H9 (cell line): ENCODE measurements at regions not wholly inside any gene's neighbourhood (a gene's known extent, or its start where the extent isn't known, plus 50 kb on each side); places are given as distances from the start of the nearest gene placed in this dataset.

ENCODE experiments used
- DNase-seq: peaks from one replicate; pipeline ENCODE4 v3.0.0-alpha.2; 2017
- H2AFZ ChIP-seq: one replicate; pipeline ENCODE4 v1.6.1; 2013; ENCODE audit warnings: mild to moderate bottlenecking, low read length, control low read depth, moderate library complexity
- H2AK5ac ChIP-seq: 2 replicates; pipeline ENCODE4 v1.6.1; 2013; ENCODE audit warnings: low read length, control low read depth, mixed read lengths; ENCODE audit not compliant: insufficient read length
- H2BK120ac ChIP-seq: one replicate; pipeline ENCODE4 v1.6.1; 2013; ENCODE audit warnings: low read depth, mild to moderate bottlenecking, low read length, control low read depth, inconsistent platforms; ENCODE audit not compliant: poor library complexity, severe bottlenecking
- H2BK12ac ChIP-seq: 2 replicates; pipeline ENCODE4 v1.6.1; 2013; ENCODE audit warnings: low read length, control low read depth, mixed read lengths, low read depth; ENCODE audit not compliant: insufficient read length
- H2BK15ac ChIP-seq: 2 replicates; pipeline ENCODE4 v1.6.1; 2013; ENCODE audit warnings: low read depth, low read length, control low read depth
- H2BK20ac ChIP-seq: one replicate; pipeline ENCODE4 v1.6.1; 2013; ENCODE audit warnings: low read depth, mild to moderate bottlenecking, low read length, control low read depth, inconsistent platforms; ENCODE audit not compliant: poor library complexity, severe bottlenecking
- H2BK5ac ChIP-seq: 2 replicates; pipeline ENCODE4 v1.6.1; 2013; ENCODE audit warnings: low read length, control low read depth, mixed read lengths; ENCODE audit not compliant: insufficient read length
- H3K14ac ChIP-seq: 2 replicates; pipeline ENCODE4 v1.6.1; 2013; ENCODE audit warnings: low read length, control low read depth; ENCODE audit not compliant: insufficient read depth
- H3K18ac ChIP-seq: 2 replicates; pipeline ENCODE4 v1.6.1; 2013; ENCODE audit warnings: low read depth, mild to moderate bottlenecking, mixed read lengths, low read length, control low read depth; ENCODE audit not compliant: insufficient read length
- H3K23ac ChIP-seq: 2 replicates; pipeline ENCODE4 v1.6.1; 2013; ENCODE audit warnings: low read length, control low read depth, mixed read lengths, low read depth; ENCODE audit not compliant: insufficient read length
- H3K23me2 ChIP-seq: 2 replicates; pipeline ENCODE4 v1.6.1; 2013; ENCODE audit warnings: low read depth, mild to moderate bottlenecking, mixed read lengths, low read length, control low read depth; ENCODE audit not compliant: insufficient read length, poor library complexity, severe bottlenecking
- H3K27ac ChIP-seq: 2 replicates; pipeline ENCODE4 v1.5.1; 2013; ENCODE audit warnings: low read length, control low read depth, mixed read lengths, low read depth; ENCODE audit not compliant: insufficient read length
- H3K27me3 ChIP-seq: 2 replicates; pipeline ENCODE4 v1.6.1; 2013; ENCODE audit warnings: low read length, control low read depth, inconsistent platforms; ENCODE audit not compliant: insufficient read depth
- H3K4ac ChIP-seq: 2 replicates; pipeline ENCODE4 v1.6.1; 2013; ENCODE audit warnings: low read depth, mild to moderate bottlenecking, control low read depth, inconsistent platforms, low read length, moderate library complexity
- H3K4me1 ChIP-seq: 2 replicates; pipeline ENCODE4 v1.6.1; 2013; ENCODE audit warnings: low read length, control low read depth, inconsistent platforms; ENCODE audit not compliant: insufficient read depth
- H3K4me2 ChIP-seq: 2 replicates; pipeline ENCODE4 v1.6.1; 2013; ENCODE audit warnings: low read length, control low read depth, mixed read lengths; ENCODE audit not compliant: insufficient read length, insufficient read depth
- H3K56ac ChIP-seq: 2 replicates; pipeline ENCODE4 v1.6.1; 2013; ENCODE audit warnings: low read depth, mild to moderate bottlenecking, mixed read lengths, low read length, control low read depth; ENCODE audit not compliant: insufficient read length
- H3K79me1 ChIP-seq: 2 replicates; pipeline ENCODE4 v1.6.1; 2013; ENCODE audit warnings: low read depth, mild to moderate bottlenecking, moderate library complexity, low read length, control low read depth, inconsistent platforms; ENCODE audit not compliant: insufficient read depth, poor library complexity, severe bottlenecking
- H3K79me2 ChIP-seq: 2 replicates; pipeline ENCODE4 v1.6.1; 2013; ENCODE audit warnings: low read length, control low read depth, inconsistent platforms; ENCODE audit not compliant: insufficient read depth
- H3K9ac ChIP-seq: 2 replicates; pipeline ENCODE4 v1.6.1; 2013; ENCODE audit warnings: low read length, control low read depth, mixed read lengths; ENCODE audit not compliant: insufficient read length; ENCODE audit errors: extremely low read depth
- H3K9me3 ChIP-seq: one replicate; pipeline ENCODE4 v1.6.1; 2013; ENCODE audit warnings: low read depth, low read length, inconsistent platforms; ENCODE audit not compliant: control insufficient read depth
- H3T11ph ChIP-seq: one replicate; pipeline ENCODE4 v1.6.1; 2013; ENCODE audit warnings: mild to moderate bottlenecking, low read length, control low read depth, inconsistent platforms
- H4K20me1 ChIP-seq: one replicate; pipeline ENCODE4 v1.6.1; 2013; ENCODE audit not compliant: control insufficient read depth, insufficient read length, insufficient read depth
- H4K5ac ChIP-seq: 2 replicates; pipeline ENCODE4 v1.6.1; 2013; ENCODE audit warnings: low read depth, mild to moderate bottlenecking, mixed read lengths, low read length, control low read depth; ENCODE audit not compliant: insufficient read length
- H4K8ac ChIP-seq: replicated peaks from 2 replicates; pipeline ENCODE4 v1.6.1; 2013; ENCODE audit warnings: low read length, control low read depth, mixed read lengths, low read depth; ENCODE audit not compliant: insufficient read length
- H4K91ac ChIP-seq: 2 replicates; pipeline ENCODE4 v1.6.1; 2013; ENCODE audit warnings: low read depth, mild to moderate bottlenecking, moderate library complexity, mixed read lengths, low read length, control low read depth; ENCODE audit not compliant: insufficient read length
- H3K27ac Mint-ChIP-seq, 3 experiments: 2 replicates in 2 of 3; 3 replicates in 1 of 3; pipeline ENCODE4 v1.8.0; 2020 to 2021; ENCODE audit warnings: mixed read lengths in 3 of 3, mild to moderate bottlenecking in 1 of 3, moderate library complexity in 1 of 3
- H3K27me3 Mint-ChIP-seq: 2 replicates; pipeline ENCODE4 v1.8.0; 2021; ENCODE audit warnings: low read depth, mild to moderate bottlenecking, moderate library complexity, mixed read lengths
- H3K36me3 Mint-ChIP-seq, 3 experiments: 2 replicates in 2 of 3; 3 replicates in 1 of 3; pipeline ENCODE4 v1.8.0; 2020 to 2021; ENCODE audit warnings: low read depth in 3 of 3, mixed read lengths in 3 of 3; ENCODE audit not compliant: insufficient read depth in 1 of 3
- H3K4me1 Mint-ChIP-seq, 2 experiments: 2 replicates each; pipeline ENCODE4 v1.8.0; 2020; ENCODE audit warnings: mixed read lengths in 2 of 2
- H3K4me3 Mint-ChIP-seq, 2 experiments: 2 replicates in 1 of 2; 3 replicates in 1 of 2; pipeline ENCODE4 v1.8.0; 2020 to 2021; ENCODE audit warnings: mild to moderate bottlenecking in 2 of 2, mixed read lengths in 2 of 2, moderate library complexity in 1 of 2
- H3K9me3 Mint-ChIP-seq, 2 experiments: 2 replicates in 1 of 2; 3 replicates in 1 of 2; pipeline ENCODE4 v1.8.0; 2020; ENCODE audit warnings: mild to moderate bottlenecking in 2 of 2, mixed read lengths in 2 of 2, moderate library complexity in 1 of 2
- CTCF ChIP-seq: fragments of 200-600 bp; sonication (generic); conservative IDR thresholded peaks from 3 replicates; pipeline ENCODE4 v1.8.0; 2021; ENCODE audit warnings: antibody characterized with exemption, mild to moderate bottlenecking
- WGBS: extraction: QIAGEN DNeasy Blood & Tissue Kit; methylation state at CpG from one replicate; pipeline ENCODE4 v1.1.7; 2013; ENCODE audit warnings: missing lambda C conversion rate, low lambda C conversion rate, mixed read lengths; ENCODE audit not compliant: insufficient read length; ENCODE audit errors: extremely low coverage; 5-methylcytosine and 5-hydroxymethylcytosine counted together

GRCh38 chr3:61378311-61378710, 127.1 kb upstream of the FHIT start:
- Histone ChIP-seq H4K5ac (no peak overlapping the region), H3K56ac (no peak overlapping the region), H2BK20ac (no peak overlapping the region), H3K23me2 (no peaks in the 10 kb centered on the region), H3K4ac (no peak overlapping the region), H3K18ac (no peak overlapping the region), H2BK15ac (no peak overlapping the region), H3K27ac (no peak overlapping the region), H2AFZ (no peak overlapping the region), H2BK120ac (no peak overlapping the region), H2AK5ac (no peak overlapping the region), H3K23ac (no peak overlapping the region), H3K79me2 (no peaks in the 10 kb centered on the region), H2BK12ac (no peak overlapping the region), H2BK5ac (no peak overlapping the region), H3K79me1 (no peaks in the 10 kb centered on the region), H3K4me2 (no peak overlapping the region), H3K4me1 (no peaks in the 10 kb centered on the region), H3K9me3 (no peaks in the 10 kb centered on the region), H4K91ac (no peak overlapping the region), H3K9ac (no peak overlapping the region), H4K8ac (no peak overlapping the region), H4K20me1 (no peaks in the 10 kb centered on the region), H3T11ph (no peak overlapping the region), H3K27me3 (no peaks in the 10 kb centered on the region), H3K14ac (no peak overlapping the region)
- Mint-ChIP-seq H3K9me3 (peaks cover 0 to 3% of the 10 kb centered on the region in 2 experiments; a peak in 2 of 5 replicates), H3K4me3 (no peak overlapping the region), H3K4me1 (peaks cover 0 to 6% of the 10 kb centered on the region in 2 experiments; a peak in 2 of 4 replicates), H3K27ac (no peak overlapping the region), H3K27me3 (no peaks in the 10 kb centered on the region), H3K36me3 (peaks cover 0 to 2% (median 0%) of the 10 kb centered on the region in 3 experiments; a peak in 1 of 7 replicates)
- no peak for DNase-seq
- TF ChIP-seq CTCF: no peak
- no CpG with 5 or more reads among the region's 1 CpG for WGBS
